GM12878 (cell line): ENCODE measurements at regions not wholly inside any gene's neighbourhood (a gene's known extent, or its start where the extent isn't known, plus 50 kb on each side); places are given as distances from the start of the nearest gene placed in this dataset.

Experiments used
- ATAC-seq: fragments of 200-7000 bp; cut with Tn5 transposase; 3 replicates; pipeline ENCODE4 v1.9.1; 2020; ENCODE audit warnings: mild to moderate bottlenecking, moderate library complexity
- BruUV-seq: library from RNA; stranded (reverse); fragments of 400-500 nt; replicated peaks from 2 replicates; lab custom pipeline; 2021; lab: Mats Ljungman, UMichigan
- CTCF ChIA-PET: fragments of 300-600 bp; sonication (Branson Sonifier 250); formaldehyde crosslinking; extraction: SDS; loops from one replicate; lab custom pipeline; 2021; ENCODE audit warnings: inconsistent platforms; lab: Yijun Ruan, JAX
- POLR2A ChIA-PET: fragments of 350-600 bp; formaldehyde crosslinking; extraction: SDS; loops from one replicate; lab custom pipeline; 2021; ENCODE audit warnings: inconsistent platforms; lab: Charles Lee
- RAD21 ChIA-PET: fragments of 300-600 bp; sonication (Branson Sonifier 250); formaldehyde crosslinking; loops from one replicate; lab custom pipeline; 2023; ENCODE audit warnings: antibody characterized with exemption; ENCODE audit not compliant: unreplicated experiment; lab: Charles Lee
- SMC1A ChIA-PET: fragments of 300-600 bp; sonication (Branson Sonifier 250); formaldehyde crosslinking; loops from one replicate; lab custom pipeline; 2023; ENCODE audit not compliant: unreplicated experiment, uncharacterized antibody; lab: Charles Lee
- DNase-seq: peaks from one replicate; pipeline ENCODE4 v3.0.0-alpha.2; 2011; ENCODE audit warnings: low read depth, low spot score
- FAIRE-seq: peaks from 3 replicates; lab custom pipeline; 2011; peaks lifted over from hg19 to GRCh38; lab: Jason Lieb, UNC
- H2AFZ ChIP-seq: 2 replicates; pipeline ENCODE4 v1.6.0; 2011; ENCODE audit warnings: low read depth, low read length, control low read depth; ENCODE audit not compliant: control insufficient read depth
- H3K27ac ChIP-seq: 2 replicates; pipeline ENCODE4 v1.5.1; 2011; ENCODE audit warnings: control low read depth; ENCODE audit not compliant: control insufficient read depth, insufficient read depth
- H3K27me3 ChIP-seq, 2 experiments: replicated peaks in 1 of 2; 2 replicates each; pipeline versions ENCODE4 v1.6.0 to v1.6.1; 2011; ENCODE audit warnings: low read length in 1 of 2; ENCODE audit not compliant: control insufficient read depth in 2 of 2, insufficient read depth in 2 of 2
- H3K36me3 ChIP-seq, 2 experiments: 2 replicates each; pipeline ENCODE4 v1.5.1; 2011; ENCODE audit warnings: low read length in 1 of 2; ENCODE audit not compliant: control insufficient read depth in 2 of 2, insufficient read depth in 2 of 2
- H3K4me1 ChIP-seq: 2 replicates; pipeline ENCODE4 v1.6.1; 2011; ENCODE audit warnings: mild to moderate bottlenecking, low read length, moderate library complexity, mixed read lengths; ENCODE audit not compliant: control insufficient read depth, insufficient read depth
- H3K4me2 ChIP-seq: 2 replicates; pipeline ENCODE4 v1.6.0; 2011; ENCODE audit warnings: control low read depth; ENCODE audit not compliant: control insufficient read depth, insufficient read depth
- H3K4me3 ChIP-seq: fragments of 200-600 bp; sonication (generic); 2 replicates; pipeline ENCODE4 v1.5.1; 2016
- H3K79me2 ChIP-seq: 2 replicates; pipeline ENCODE4 v1.6.0; 2011; ENCODE audit warnings: low read length; ENCODE audit not compliant: control insufficient read depth, insufficient read depth
- H3K9ac ChIP-seq: 2 replicates; pipeline ENCODE4 v1.8.0; 2011; ENCODE audit warnings: low read length, control low read depth, mixed read lengths; ENCODE audit not compliant: control insufficient read depth, insufficient read depth
- H3K9me3 ChIP-seq: replicated peaks from 3 replicates; pipeline ENCODE4 v1.5.1; 2011; ENCODE audit warnings: mild to moderate bottlenecking, low read length; ENCODE audit not compliant: control insufficient read depth, insufficient read depth
- H4K20me1 ChIP-seq: 2 replicates; pipeline ENCODE4 v1.6.0; 2011; ENCODE audit not compliant: control insufficient read depth, insufficient read depth
- BACH1 ChIP-seq: fragments of 450-650 bp; IDR thresholded peaks from 2 replicates; pipeline ENCODE4 v1.6.1; 2017; ENCODE audit warnings: mild to moderate bottlenecking, borderline replicate concordance
- BMI1 ChIP-seq: fragments of 450-650 bp; IDR thresholded peaks from 2 replicates; pipeline ENCODE4 v1.6.1; 2016; ENCODE audit warnings: mild to moderate bottlenecking, moderate library complexity, borderline replicate concordance
- MEF2A ChIP-seq: IDR thresholded peaks from 2 replicates; pipeline ENCODE4 v1.6.1; 2011; ENCODE audit warnings: low read depth, mild to moderate bottlenecking, low read length, moderate library complexity; ENCODE audit not compliant: insufficient read depth
- NFXL1 ChIP-seq: fragments of 450-650 bp; IDR thresholded peaks from 2 replicates; pipeline ENCODE4 v1.6.1; 2017; ENCODE audit warnings: antibody characterized with exemption, mild to moderate bottlenecking, borderline replicate concordance
- PAX8 ChIP-seq: fragments of 450-650 bp; IDR thresholded peaks from 2 replicates; pipeline ENCODE4 v1.6.1; 2017; ENCODE audit warnings: mild to moderate bottlenecking, moderate library complexity
- ZBED1 ChIP-seq: IDR thresholded peaks from 2 replicates; pipeline ENCODE4 v1.6.1; 2016; ENCODE audit warnings: borderline replicate concordance
- ZNF274 ChIP-seq: IDR thresholded peaks from one replicate; pipeline ENCODE4 v1.8.0; 2011; ENCODE audit not compliant: insufficient read length, insufficient read depth
- WGBS: methylation state at CpG from one replicate; pipeline ENCODE4 v1.1.6; 2016; ENCODE audit warnings: low lambda C conversion rate; ENCODE audit not compliant: insufficient replicate concordance, insufficient coverage; ENCODE audit errors: missing lambda C conversion rate; 5-methylcytosine and 5-hydroxymethylcytosine counted together
- in situ Hi-C: fragments of 300-500 bp; cut with MboI; formaldehyde crosslinking; loops from 9 replicates; pipeline ENCODE4 v1.14.3; 2018; ENCODE audit warnings: mixed read lengths
- intact Hi-C: fragments of 100-400 bp; cut with micrococcal nuclease; formaldehyde crosslinking; loops from one replicate; pipeline ENCODE4 v1.14.2; 2022; ENCODE audit not compliant: unreplicated experiment

DNA sequence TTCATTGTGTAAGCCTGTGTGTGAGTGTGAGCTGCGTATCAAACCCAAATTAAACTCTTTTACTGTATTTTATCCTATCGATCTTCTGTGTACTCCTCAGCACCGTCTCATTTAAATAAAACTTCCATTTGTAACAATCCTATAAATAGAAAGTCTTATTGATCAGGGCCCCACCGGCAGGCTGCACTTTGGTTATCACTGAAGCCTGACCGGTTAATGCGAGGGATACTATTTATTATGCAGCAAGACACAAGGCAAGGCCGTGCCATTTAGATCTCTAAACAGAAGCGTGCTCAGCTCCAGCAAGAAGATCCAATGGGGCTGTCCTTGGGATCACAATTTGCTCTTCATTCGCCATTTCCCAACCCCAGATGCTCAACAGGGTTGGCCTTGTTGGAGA is 252.6 kb upstream of the TSHZ3 start:
- no peaks in the 10 kb centered on the region for H3K36me3 ChIP-seq
- FAIRE-seq (no peak), ATAC-seq (no peak), DNase-seq (no peak)
- H3K27me3 ChIP-seq: no peaks in the 10 kb centered on the region
- ChIA-PET RAD21 (no interaction called here), SMC1A (no interaction called here), CTCF (no interaction called here), POLR2A (no interaction called here)
- H3K9me3 ChIP-seq: no peaks in the 10 kb centered on the region; the same call in 2 of the 3 replicates
- no peak for TF ChIP-seq NFXL1
- TF ChIP-seq BMI1: no peak
- no peak for TF ChIP-seq MEF2A
- no peak for TF ChIP-seq PAX8
- no peak for TF ChIP-seq ZBED1
- TF ChIP-seq BACH1: no peak
- no TSS peak for BruUV-seq
- in situ Hi-C loops: no loop called here
- WGBS: 22% methylated on average over 9 of the region's 9 CpGs
- H4K20me1 ChIP-seq: no peaks in the 10 kb centered on the region
- intact Hi-C loops: no loop called here
- no peak overlapping the region for H3K27ac ChIP-seq
- no peak overlapping the region for H3K4me3 ChIP-seq
- H3K9ac ChIP-seq: no peak overlapping the region
- H3K4me1 ChIP-seq: no peaks in the 10 kb centered on the region
- no peak overlapping the region for H3K4me2 ChIP-seq
- H3K79me2 ChIP-seq: no peaks in the 10 kb centered on the region
- H2AFZ ChIP-seq: no peak overlapping the region

DNA sequence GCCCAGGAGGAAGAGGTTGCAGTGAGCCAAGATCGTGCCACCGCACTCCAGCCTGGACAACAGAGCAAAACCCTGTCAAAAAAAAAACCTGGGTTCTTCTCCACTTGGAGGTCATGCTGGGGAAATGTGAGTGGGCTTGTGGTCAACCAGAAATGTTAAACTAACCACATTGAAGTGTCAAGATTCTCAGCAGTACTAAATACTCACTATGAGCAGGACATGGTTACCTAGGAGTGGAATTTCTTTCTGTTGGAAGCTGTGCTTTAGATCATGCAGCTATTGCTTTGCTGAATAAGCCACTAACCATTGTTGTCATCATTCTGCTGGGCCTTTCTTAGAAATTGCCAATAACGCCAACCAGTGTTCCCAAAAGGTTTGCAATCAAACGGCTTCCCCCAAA is 253.3 kb upstream of the TSHZ3 start:
- no peak for TF ChIP-seq ZNF274
- Histone ChIP-seq H3K9ac (no peak overlapping the region), H3K27me3 (no peaks in the 10 kb centered on the region), H3K79me2 (no peaks in the 10 kb centered on the region), H4K20me1 (no peaks in the 10 kb centered on the region), H3K4me1 (no peaks in the 10 kb centered on the region), H3K4me3 (no peak overlapping the region), H3K27ac (no peak overlapping the region), H2AFZ (no peak overlapping the region), H3K36me3 (no peaks in the 10 kb centered on the region), H3K9me3 (no peaks in the 10 kb centered on the region; the same call in 2 of the 3 replicates), H3K4me2 (no peak overlapping the region)
- WGBS: 3% methylated on average over 4 of the region's 4 CpGs
- RAD21 ChIA-PET: no interaction called here
- ATAC-seq: no peak
- CTCF ChIA-PET: no interaction called here
- intact Hi-C loops (no loop called here), in situ Hi-C loops (no loop called here)
- BruUV-seq: no TSS peak
- POLR2A ChIA-PET: no interaction called here
- no peak for DNase-seq
- no peak for FAIRE-seq
- SMC1A ChIA-PET: no interaction called here
